H1 (cell line): ENCODE measurements at regions not wholly inside any gene's neighbourhood (a gene's known extent, or its start where the extent isn't known, plus 50 kb on each side); places are given as distances from the start of the nearest gene placed in this dataset.

Experiments
- CHD2 ChIP-seq: IDR thresholded peaks from 2 replicates; pipeline ENCODE4 v1.6.1; 2012; ENCODE audit warnings: low read length, improper control_type of control experiment
- CTCF ChIP-seq, 3 experiments: IDR thresholded peaks; 1 replicate in 2 of 3; 2 replicates in 1 of 3; pipeline versions ENCODE4 v1.5.1 to v1.6.1; 2011; ENCODE audit warnings: low read length in 3 of 3, mild to moderate bottlenecking in 3 of 3, inconsistent platforms in 2 of 3, low read depth in 1 of 3, moderate library complexity in 1 of 3; ENCODE audit not compliant: insufficient read depth in 1 of 3; ENCODE audit errors: control extremely low read depth in 1 of 3
- E2F6 ChIP-seq: IDR thresholded peaks from 2 replicates; pipeline ENCODE4 v1.6.1; 2012; ENCODE audit warnings: inconsistent platforms
- EZH2 ChIP-seq: fragments of 200-600 bp; sonication (generic); IDR thresholded peaks from 2 replicates; pipeline ENCODE4 v1.7.1; 2012; ENCODE audit warnings: low read depth, mild to moderate bottlenecking, moderate library complexity, low read length, inconsistent platforms; ENCODE audit not compliant: severe bottlenecking
- HDAC2 ChIP-seq, 2 experiments: fragments of 300-600 bp in 1 of 2; sonication (generic) in 1 of 2; IDR thresholded peaks; 2 replicates each; pipeline ENCODE4 v1.6.1; 2011 to 2012; ENCODE audit warnings: low read depth in 2 of 2, low read length in 2 of 2, mild to moderate bottlenecking in 2 of 2, moderate library complexity in 2 of 2, borderline replicate concordance in 1 of 2, inconsistent platforms in 1 of 2
- POLR2A ChIP-seq, 2 experiments: IDR thresholded peaks; 1 replicate in 1 of 2; 2 replicates in 1 of 2; pipeline ENCODE4 v1.6.1; 2011; ENCODE audit warnings: low read depth in 2 of 2, low read length in 2 of 2, mild to moderate bottlenecking in 2 of 2; ENCODE audit errors: control extremely low read depth in 1 of 2
- RAD21 ChIP-seq, 2 experiments: IDR thresholded peaks in 1 of 2; conservative IDR thresholded peaks in 1 of 2; 2 replicates each; pipeline ENCODE4 v1.6.1; 2011; ENCODE audit warnings: low read depth in 2 of 2, low read length in 2 of 2, improper control_type of control experiment in 1 of 2, inconsistent platforms in 1 of 2, mild to moderate bottlenecking in 1 of 2, moderate library complexity in 1 of 2
- RFX5 ChIP-seq: IDR thresholded peaks from 2 replicates; pipeline ENCODE4 v1.6.1; 2011; ENCODE audit warnings: low read depth, low read length, improper control_type of control experiment, borderline replicate concordance

GRCh38 chr11:106425819-106426218, 348.4 kb downstream of the AASDHPPT start:
- TF ChIP-seq RAD21 (IDR thresholded peaks at IDR 0.05 in 1 of 2, conservative IDR thresholded peaks at IDR 0.05 in 1 of 2; ENCODE audit: low read depth in 2 of 2, low read length in 2 of 2) (no peak), CTCF (IDR thresholded peaks at IDR 0.05; ENCODE audit: control extremely low read depth in 1 of 3, insufficient read depth in 1 of 3, low read depth in 1 of 3, low read length in 3 of 3) (no peak), EZH2 (no peak), POLR2A (IDR thresholded peaks at IDR 0.05; ENCODE audit: control extremely low read depth in 1 of 2, low read depth in 2 of 2, low read length in 2 of 2) (no peak), E2F6 (no peak), RFX5 (no peak), HDAC2 (IDR thresholded peaks at IDR 0.05; ENCODE audit: borderline replicate concordance in 1 of 2, low read depth in 2 of 2, low read length in 2 of 2) (no peak), CHD2 (no peak)
